ENCODE measurements at regions not wholly inside any gene's neighbourhood (a gene's known extent, or its start where the extent isn't known, plus 50 kb on each side); places are given as distances from the start of the nearest gene placed in this dataset.

DNA sequence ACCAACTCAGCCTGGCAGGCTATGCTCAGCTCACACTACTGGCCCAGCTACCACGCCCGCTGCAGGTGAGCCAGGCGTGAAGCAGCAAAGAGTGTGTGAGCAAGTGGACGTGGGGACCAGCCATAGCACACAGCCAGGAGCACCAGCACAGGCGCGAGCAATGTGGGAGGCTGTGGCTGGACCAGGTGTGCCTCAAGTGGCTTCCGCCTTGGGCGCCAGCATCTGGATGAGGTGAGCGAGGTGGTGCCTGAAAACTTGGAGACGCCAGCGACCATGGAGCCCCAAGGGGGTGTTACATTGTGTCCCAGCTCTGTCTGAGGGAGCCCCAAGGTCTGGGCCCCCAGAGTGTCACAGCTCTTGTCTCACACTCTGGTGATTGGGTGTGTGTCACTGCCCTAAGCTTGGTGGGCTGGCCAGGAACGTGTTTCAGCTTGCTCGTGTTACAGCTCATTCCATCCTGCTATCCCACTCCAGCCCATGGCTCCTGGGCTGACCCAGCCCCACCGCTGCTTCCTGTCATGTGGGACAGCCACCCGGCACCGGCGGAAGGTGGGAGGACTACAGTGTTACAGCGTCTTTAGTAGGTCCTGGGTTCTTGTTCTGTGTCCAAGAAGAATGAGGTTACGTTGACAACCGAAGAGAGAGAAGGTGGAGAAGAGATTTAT, 508.0 kb upstream of the MMS22L start:
- FAIRE-seq (no peak), DNase-seq (ENCODE audit: insufficient read length, low spot score) (no peak)

DNA sequence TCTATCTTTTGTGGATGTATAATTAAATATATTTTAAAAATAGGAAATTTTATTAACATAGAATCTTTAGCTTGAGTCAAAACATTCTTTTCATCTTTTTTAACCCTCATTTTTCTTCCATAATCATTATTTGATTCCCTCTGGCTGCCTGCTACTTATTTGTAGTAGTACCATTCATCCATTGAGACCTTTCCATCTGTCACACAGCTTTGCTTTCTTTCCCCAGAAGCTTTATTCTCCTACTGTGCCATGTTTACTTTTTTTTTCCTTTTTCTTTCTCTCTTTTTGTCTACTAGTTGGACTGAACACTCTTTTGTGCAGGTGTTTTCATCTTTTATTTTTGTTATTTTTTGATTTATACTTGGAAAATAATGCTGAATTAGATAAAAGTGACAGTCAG, 522.6 kb upstream of the MMS22L start:
- no peak for FAIRE-seq
- DNase-seq (ENCODE audit: insufficient read length, low spot score) = no peak

DNA sequence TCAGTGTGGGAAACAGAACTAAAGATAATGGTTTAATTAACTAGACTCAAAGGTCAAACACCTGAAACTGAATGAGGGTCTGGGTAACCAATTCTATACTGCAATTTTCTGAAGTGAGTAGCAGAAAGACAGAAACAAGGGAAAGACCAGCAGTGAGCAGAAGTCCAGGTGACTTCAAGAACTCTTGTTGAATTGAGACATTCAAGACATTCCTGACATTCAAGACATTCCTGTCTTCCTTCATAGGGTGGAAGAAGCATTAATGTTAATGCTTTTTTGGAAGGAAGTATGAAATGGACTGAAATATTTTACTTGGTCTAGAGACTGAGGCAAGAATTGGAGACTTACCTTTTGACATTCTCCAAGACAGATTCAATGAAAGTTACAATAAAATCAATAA, 529.9 kb upstream of the MMS22L start:
- FAIRE-seq (no peak), DNase-seq (ENCODE audit: insufficient read length, low spot score) (no peak)

GRCh38 chr6:97813889-97814567, 531.0 kb upstream of the MMS22L start:
- FAIRE-seq (no peak), DNase-seq (ENCODE audit: insufficient read length, low spot score) (no peak)

DNA sequence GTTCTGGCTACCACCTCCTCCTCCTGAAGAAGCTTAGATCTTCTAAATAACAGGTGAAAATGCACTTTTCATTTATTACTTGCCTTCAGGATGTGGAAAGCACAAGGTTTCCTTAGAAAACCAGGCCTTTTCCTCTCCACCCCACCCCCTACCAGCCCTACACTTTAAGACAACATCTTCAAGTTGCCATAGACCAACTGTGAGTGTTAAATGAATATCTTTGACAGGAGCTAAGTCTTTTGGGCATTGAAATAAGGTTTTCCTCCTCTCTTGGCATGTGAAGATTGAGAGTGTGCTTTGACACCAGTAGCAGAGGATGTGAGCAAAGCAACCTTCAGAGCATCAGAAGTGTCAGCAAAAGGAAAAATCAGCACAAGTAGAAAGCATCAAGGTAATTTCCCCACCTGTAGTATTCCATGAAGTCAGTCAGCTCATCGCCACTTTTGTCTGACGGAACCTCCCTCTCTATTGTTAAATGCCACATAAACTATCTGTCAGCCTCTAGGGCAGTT, 532.3 kb upstream of the MMS22L start:
- FAIRE-seq (no peak), DNase-seq (ENCODE audit: insufficient read length, low spot score) (no peak)

- DNase-seq (ENCODE audit: insufficient read length, low spot score) = no peak
- no peak for FAIRE-seq
Measured at GRCh38 chr6:97816526-97816925, 533.5 kb upstream of the MMS22L start.

GRCh38 chr6:97819710-97820109, 536.7 kb upstream of the MMS22L start:
- no peak for FAIRE-seq
- no peak for DNase-seq (ENCODE audit: insufficient read length, low spot score)

GRCh38 chr6:97820400-97820799, 537.4 kb upstream of the MMS22L start:
- DNase-seq (ENCODE audit: insufficient read length, low spot score) (no peak), FAIRE-seq (no peak)

DNA sequence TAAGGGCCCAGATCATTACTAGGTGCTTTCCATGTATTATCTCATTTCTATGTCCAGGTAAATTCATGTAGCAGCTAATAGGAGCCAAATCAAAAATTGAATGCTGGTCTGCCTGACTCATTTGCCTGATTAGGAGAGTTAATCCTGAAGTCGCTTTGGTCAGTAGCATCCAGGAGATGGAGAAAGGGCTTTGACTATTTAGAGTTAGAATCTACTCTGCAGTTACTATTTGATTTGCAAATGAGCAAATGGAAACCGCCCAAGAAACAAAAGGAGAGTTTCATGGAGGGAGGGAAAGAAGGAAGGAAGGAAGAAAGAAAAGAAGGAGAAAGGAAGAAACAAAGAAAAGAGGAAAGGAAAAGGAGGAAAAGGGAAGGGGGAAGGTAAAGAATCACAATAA, 539.6 kb upstream of the MMS22L start:
- DNase-seq (ENCODE audit: insufficient read length, low spot score) (no peak), FAIRE-seq (no peak)

- no peak for DNase-seq (ENCODE audit: insufficient read length, low spot score)
Measured at GRCh38 chr6:97841763-97842162, 558.7 kb upstream of the MMS22L start.

GRCh38 chr6:97842521-97842920, 559.5 kb upstream of the MMS22L start:
- no peak for DNase-seq (ENCODE audit: insufficient read length, low spot score)
- no peak for FAIRE-seq

More at GRCh38 chr6:97841763-97842162, 558.7 kb upstream of the MMS22L start:
- no peak for FAIRE-seq

DNA sequence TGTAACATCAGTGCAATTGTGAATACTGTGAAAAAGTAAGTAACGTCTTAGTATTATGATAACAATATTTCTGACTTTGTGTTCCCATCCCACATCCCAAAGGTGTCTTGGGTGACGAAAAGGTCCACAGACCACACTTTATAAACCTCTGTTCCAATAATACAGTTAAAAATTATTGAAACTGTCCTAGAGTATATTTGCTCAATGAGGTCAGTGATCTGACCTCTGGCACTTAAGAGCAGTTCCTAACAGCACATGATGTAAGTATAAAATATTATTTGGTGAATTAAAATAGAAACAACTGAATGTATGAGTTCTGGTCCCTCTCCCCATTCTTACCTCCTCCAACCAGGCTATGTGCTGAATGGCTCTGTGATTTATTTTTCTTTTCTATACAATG, 566.4 kb upstream of the MMS22L start:
- FAIRE-seq (no peak), DNase-seq (ENCODE audit: insufficient read length, low spot score) (no peak)

- FAIRE-seq (no peak), DNase-seq (ENCODE audit: insufficient read length, low spot score) (no peak)
Measured at GRCh38 chr6:97850458-97851212, 567.6 kb upstream of the MMS22L start.

- DNase-seq (ENCODE audit: insufficient read length, low spot score) (no peak), FAIRE-seq (no peak)
Measured at GRCh38 chr6:97863697-97864096, 580.7 kb upstream of the MMS22L start.

DNA sequence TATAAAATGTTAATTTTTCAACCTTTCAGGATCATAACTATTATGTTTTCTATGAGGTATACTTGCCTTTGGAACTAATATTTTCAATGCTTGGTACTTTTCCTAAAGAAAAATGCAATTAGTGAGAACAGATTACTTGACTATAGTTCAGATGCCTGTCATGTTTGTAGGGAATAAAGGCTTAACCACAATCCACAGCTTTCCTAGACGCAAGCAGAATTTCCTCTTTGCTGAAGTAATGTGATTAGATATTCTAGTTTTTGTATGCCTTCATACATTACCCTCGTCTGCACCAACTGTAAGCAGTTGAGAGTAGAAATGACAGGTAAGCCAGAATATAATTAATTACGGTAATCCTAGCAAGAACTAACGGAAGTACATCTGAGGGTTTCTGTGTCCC, 581.4 kb upstream of the MMS22L start:
- no peak for FAIRE-seq
- DNase-seq (ENCODE audit: insufficient read length, low spot score) = no peak

DNA sequence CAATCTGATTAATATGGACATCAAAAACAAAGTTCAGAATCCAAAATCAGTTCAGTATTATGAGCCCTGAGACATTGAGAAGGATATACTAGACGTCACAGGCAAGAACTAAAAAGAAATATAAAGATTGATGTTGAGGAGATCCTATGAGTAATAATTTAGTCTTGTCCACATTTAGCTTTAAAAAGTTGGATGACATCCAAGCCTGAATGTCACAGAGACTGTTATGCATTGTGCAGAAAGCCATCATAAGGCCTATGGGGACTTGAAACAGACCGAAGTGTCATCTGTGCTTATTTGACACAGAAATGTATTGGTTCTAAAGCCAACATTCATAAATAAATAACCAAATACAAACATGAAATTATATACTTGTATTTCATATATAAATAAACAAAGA, 581.8 kb upstream of the MMS22L start:
- FAIRE-seq (no peak), DNase-seq (ENCODE audit: insufficient read length, low spot score) (no peak)

GRCh38 chr6:97865612-97866011, 582.6 kb upstream of the MMS22L start:
- FAIRE-seq (no peak), DNase-seq (ENCODE audit: insufficient read length, low spot score) (no peak)

DNA sequence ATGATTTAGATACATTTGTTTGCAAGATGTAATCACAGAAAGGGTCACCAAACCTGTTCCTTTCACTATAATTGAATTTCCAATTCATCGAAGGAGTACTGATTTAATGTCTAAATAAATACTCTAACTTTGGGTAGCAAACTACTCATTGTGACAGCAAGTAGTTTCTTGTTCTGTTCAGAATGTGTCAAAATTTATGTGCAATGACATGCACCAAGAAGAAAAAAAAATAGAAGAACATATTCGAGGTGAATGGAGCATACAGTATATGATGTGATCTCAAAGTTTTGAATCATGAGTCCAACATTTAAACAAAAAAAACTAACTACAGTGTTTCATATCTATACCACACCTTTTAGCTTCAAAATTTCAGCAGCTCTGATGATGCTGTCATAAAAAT, 583.6 kb upstream of the MMS22L start:
- FAIRE-seq (no peak), DNase-seq (ENCODE audit: insufficient read length, low spot score) (no peak)

DNA sequence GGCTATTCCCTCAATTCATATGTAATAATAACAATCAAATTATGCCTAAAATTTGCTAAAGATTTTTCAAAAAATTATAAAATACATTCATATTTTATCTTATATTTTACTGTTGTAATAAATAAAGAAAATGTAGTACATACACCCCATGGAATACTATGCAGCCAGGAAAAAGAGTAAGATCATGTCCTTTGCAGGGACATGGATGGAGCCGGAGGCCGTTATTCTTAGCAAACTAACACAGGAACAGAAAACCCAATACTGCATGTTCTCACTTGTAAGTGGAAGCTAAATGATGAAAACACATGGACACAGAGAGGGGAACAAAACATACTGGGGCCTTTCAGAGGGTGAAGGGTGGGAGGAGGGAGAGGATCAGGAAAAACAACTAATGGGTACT, 584.2 kb upstream of the MMS22L start:
- DNase-seq (ENCODE audit: insufficient read length, low spot score) = no peak
- no peak for FAIRE-seq

DNA sequence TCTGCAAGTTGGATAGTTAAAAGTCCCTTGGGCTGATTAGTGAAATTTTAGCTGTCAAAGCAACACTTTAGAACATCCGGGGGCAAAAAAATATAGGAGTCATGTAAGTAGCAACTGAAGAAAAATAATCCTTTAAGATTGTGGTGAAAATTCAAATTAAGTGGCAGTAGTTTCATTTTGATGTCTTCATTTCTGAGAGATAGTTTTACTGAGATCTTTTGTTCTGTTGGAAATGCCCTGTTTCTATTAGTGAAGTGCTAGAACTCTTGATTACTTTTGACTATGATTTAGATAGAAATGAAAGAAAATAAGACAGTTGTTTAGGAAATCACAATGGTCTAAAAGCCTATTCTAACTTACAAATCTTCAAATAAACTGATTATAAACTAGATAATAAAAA, 587.3 kb upstream of the MMS22L start:
- DNase-seq (ENCODE audit: insufficient read length, low spot score) = no peak
- FAIRE-seq = no peak

DNA sequence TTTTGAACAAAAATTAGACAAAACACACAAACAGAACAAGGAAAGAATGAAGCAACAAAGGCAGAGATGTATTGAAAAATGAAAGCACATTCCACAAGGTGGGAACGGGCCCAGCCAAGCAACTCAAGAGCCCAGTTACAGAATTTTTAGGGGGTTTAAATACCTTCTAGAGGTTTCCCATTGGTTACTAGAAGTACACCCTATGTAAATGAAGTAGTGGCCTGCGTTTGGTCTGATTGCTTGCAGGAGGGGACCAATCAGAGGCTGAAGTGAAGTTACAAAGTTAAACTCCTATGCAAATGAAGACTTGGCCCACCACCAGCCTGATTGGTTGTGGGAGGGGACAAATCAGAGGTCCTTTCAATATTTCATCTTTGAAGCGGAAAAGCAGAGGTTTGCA, 593.7 kb upstream of the MMS22L start:
- DNase-seq (ENCODE audit: insufficient read length, low spot score) (no peak), FAIRE-seq (no peak)

GRCh38 chr6:97882755-97883154, 599.7 kb upstream of the MMS22L start:
- no peak for DNase-seq (ENCODE audit: insufficient read length, low spot score)
- no peak for FAIRE-seq
